GM19240 (cell line): ENCODE measurements at regions not wholly inside any gene's neighbourhood (a gene's known extent, or its start where the extent isn't known, plus 50 kb on each side); places are given as distances from the start of the nearest gene placed in this dataset.
"Not testable (repeated sequence)": the region's sequence is repeated elsewhere in the genome, so short reads cannot be mapped to it uniquely, and the experiment has no call there.

Experiments
- DNase-seq: peaks from one replicate; pipeline ENCODE4 v3.0.0; 2011; ENCODE audit warnings: low spot score; ENCODE audit not compliant: insufficient read length

GRCh38 chr3:191962324-191962723, 501.4 kb downstream of the PYDC2 start:
- DNase-seq, result no peak

- DNase-seq, result no peak
Measured at GRCh38 chr3:191963182-191963581, 502.2 kb downstream of the PYDC2 start.

GRCh38 chr3:191966556-191966955, 505.6 kb downstream of the PYDC2 start:
- DNase-seq, result no peak

GRCh38 chr3:191968299-191968698, 507.3 kb downstream of the PYDC2 start:
- no peak for DNase-seq

- no peak for DNase-seq
Measured at GRCh38 chr3:191972714-191973398, 511.9 kb downstream of the PYDC2 start.

- no peak for DNase-seq
Measured at GRCh38 chr3:191973820-191974219, 512.9 kb downstream of the PYDC2 start.

- no peak for DNase-seq
Measured at GRCh38 chr3:191975936-191976335, 515.0 kb downstream of the PYDC2 start.

GRCh38 chr3:191980443-191980842, 519.5 kb downstream of the PYDC2 start:
- DNase-seq, result no peak

- DNase-seq, result no peak
Measured at GRCh38 chr3:191982481-191982880, 521.5 kb downstream of the PYDC2 start.

- no peak for DNase-seq
Measured at GRCh38 chr3:191985691-191986090, 524.7 kb downstream of the PYDC2 start.

GRCh38 chr3:191987831-191988350, 526.9 kb downstream of the PYDC2 start:
- DNase-seq, result no peak

- not testable (repeated sequence) for DNase-seq
Measured at GRCh38 chr3:191993952-191994351, 533.0 kb downstream of the PYDC2 start.

- no peak for DNase-seq
Measured at GRCh38 chr3:191997093-191997492, 536.1 kb downstream of the PYDC2 start.

- no peak for DNase-seq
Measured at GRCh38 chr3:191997579-191998268, 536.8 kb downstream of the PYDC2 start.

- no peak for DNase-seq
Measured at GRCh38 chr3:192001218-192001617, 540.3 kb downstream of the PYDC2 start.

- no peak for DNase-seq
Measured at GRCh38 chr3:192005989-192006388, 545.0 kb downstream of the PYDC2 start.

- no peak for DNase-seq
Measured at GRCh38 chr3:192009903-192010302, 548.9 kb downstream of the PYDC2 start.

GRCh38 chr3:192010490-192010889, 549.5 kb downstream of the PYDC2 start:
- DNase-seq, result no peak

GRCh38 chr3:192011137-192011536, 550.2 kb downstream of the PYDC2 start:
- DNase-seq, result no peak

- no peak for DNase-seq
Measured at GRCh38 chr3:192013110-192013509, 552.1 kb downstream of the PYDC2 start.

GRCh38 chr3:192022412-192022811, 561.4 kb downstream of the PYDC2 start:
- no peak for DNase-seq

- DNase-seq, result no peak
Measured at GRCh38 chr3:192024751-192025150, 563.8 kb downstream of the PYDC2 start.

GRCh38 chr3:192026661-192027060, 565.7 kb downstream of the PYDC2 start:
- no peak for DNase-seq
